Left lung (tissue), 4 donors: ENCODE measurements at regions not wholly inside any gene's neighbourhood (a gene's known extent, or its start where the extent isn't known, plus 50 kb on each side); places are given as distances from the start of the nearest gene placed in this dataset.

Experiments used
- ATAC-seq: fragments of 200-7000 bp; cut with Tn5 transposase; one replicate; pipeline ENCODE4 v1.9.1; 2020; ENCODE audit warnings: moderate library complexity
- DNase-seq, 4 donors: peaks; one replicate each; pipeline ENCODE4 v3.0.0-alpha.2; 2013 to 2020
- H3K27ac ChIP-seq, 2 donors: fragments of 200-600 bp; sonication (generic) in 1 of 2; one replicate each; pipeline versions ENCODE4 v1.5.0 to v1.8.0; 2020 to 2021
- H3K27me3 ChIP-seq, 2 donors: fragments of 200-600 bp; sonication (generic) in 1 of 2; one replicate each; pipeline versions ENCODE4 v1.5.0 to v1.8.0; 2020 to 2021
- H3K36me3 ChIP-seq, 2 donors: fragments of 200-600 bp; sonication (generic) in 1 of 2; one replicate each; pipeline versions ENCODE4 v1.5.0 to v1.8.0; 2020 to 2021
- H3K4me1 ChIP-seq, 2 donors: fragments of 200-600 bp; one replicate each; pipeline ENCODE4 v1.8.0; 2021
- H3K4me3 ChIP-seq, 2 donors: fragments of 200-600 bp; sonication (generic) in 1 of 2; one replicate each; pipeline versions ENCODE4 v1.5.0 to v1.8.0; 2020 to 2021; ENCODE audit warnings: mild to moderate bottlenecking in 1 of 2
- H3K9me3 ChIP-seq, 2 donors: fragments of 200-600 bp; sonication (generic) in 1 of 2; one replicate each; pipeline versions ENCODE4 v1.5.0 to v1.8.0; 2020 to 2021
- intact Hi-C, 2 donors: fragments of 100-400 bp; cut with DNase I; formaldehyde crosslinking; loops; one replicate each; pipeline versions ENCODE4 v1.11.2 to v1.14.2; 2022
- TF ChIP-seq, protein P1 (sequence below), 2 donors: fragments of 200-600 bp; sonication (generic) in 1 of 2; IDR thresholded peaks; one replicate each; pipeline versions ENCODE4 v1.5.0 to v1.8.0; 2021; ENCODE audit warnings: antibody characterized with exemption in 2 of 2
- donor health status: DM: no; HTN: yes; CAD: no.
- donor health status: DM: no; HTN: no; CAD: no.

DNA sequence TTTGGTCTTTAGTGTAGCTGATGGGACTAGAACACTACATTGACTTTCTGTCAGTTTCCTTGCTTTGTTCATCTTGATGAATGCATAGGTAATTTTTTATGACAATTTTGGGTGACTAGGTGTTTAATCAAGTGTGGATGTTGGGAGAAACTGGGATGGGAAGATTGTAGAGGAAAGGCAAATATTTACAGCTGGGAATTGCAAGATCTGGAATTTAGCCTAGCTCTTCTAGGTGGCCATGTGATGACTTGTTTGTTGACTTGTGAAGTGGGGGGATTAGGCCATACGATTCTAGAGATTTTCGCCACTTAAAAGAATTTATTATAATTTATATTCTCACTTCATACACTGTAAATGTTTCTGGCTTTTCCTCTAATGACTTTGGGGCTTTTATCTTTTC lies 480.3 kb upstream of the GOT2 start:
- DNase-seq (no peak), ATAC-seq (no peak)
- no peak overlapping the region for H3K4me3 ChIP-seq
- H3K27ac ChIP-seq = no peak overlapping the region
- peaks cover 0 to 4% of the 10 kb centered on the region in 2 donors for H3K4me1 ChIP-seq
- no peaks in the 10 kb centered on the region for H3K27me3 ChIP-seq
- H3K36me3 ChIP-seq = no peaks in the 10 kb centered on the region
- H3K9me3 ChIP-seq = no peaks in the 10 kb centered on the region
- TF ChIP-seq, protein P1, sequence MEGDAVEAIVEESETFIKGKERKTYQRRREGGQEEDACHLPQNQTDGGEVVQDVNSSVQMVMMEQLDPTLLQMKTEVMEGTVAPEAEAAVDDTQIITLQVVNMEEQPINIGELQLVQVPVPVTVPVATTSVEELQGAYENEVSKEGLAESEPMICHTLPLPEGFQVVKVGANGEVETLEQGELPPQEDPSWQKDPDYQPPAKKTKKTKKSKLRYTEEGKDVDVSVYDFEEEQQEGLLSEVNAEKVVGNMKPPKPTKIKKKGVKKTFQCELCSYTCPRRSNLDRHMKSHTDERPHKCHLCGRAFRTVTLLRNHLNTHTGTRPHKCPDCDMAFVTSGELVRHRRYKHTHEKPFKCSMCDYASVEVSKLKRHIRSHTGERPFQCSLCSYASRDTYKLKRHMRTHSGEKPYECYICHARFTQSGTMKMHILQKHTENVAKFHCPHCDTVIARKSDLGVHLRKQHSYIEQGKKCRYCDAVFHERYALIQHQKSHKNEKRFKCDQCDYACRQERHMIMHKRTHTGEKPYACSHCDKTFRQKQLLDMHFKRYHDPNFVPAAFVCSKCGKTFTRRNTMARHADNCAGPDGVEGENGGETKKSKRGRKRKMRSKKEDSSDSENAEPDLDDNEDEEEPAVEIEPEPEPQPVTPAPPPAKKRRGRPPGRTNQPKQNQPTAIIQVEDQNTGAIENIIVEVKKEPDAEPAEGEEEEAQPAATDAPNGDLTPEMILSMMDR (IDR thresholded peaks at IDR 0.05) = no peak
- intact Hi-C loops = no loop called here

- ATAC-seq (no peak), DNase-seq (no peak)
- intact Hi-C loops = no loop called here
- Histone ChIP-seq H3K27ac (no peak overlapping the region), H3K4me3 (no peak overlapping the region), H3K9me3 (no peaks in the 10 kb centered on the region), H3K4me1 (peaks cover 0 to 4% of the 10 kb centered on the region in 2 donors), H3K36me3 (no peaks in the 10 kb centered on the region), H3K27me3 (no peaks in the 10 kb centered on the region)
- TF ChIP-seq, protein P1 (IDR thresholded peaks at IDR 0.05) = no peak
Measured at GRCh38 chr16:59213952-59214351, 479.8 kb upstream of the GOT2 start.

GRCh38 chr16:59212492-59213024 lies 478.4 kb upstream of the GOT2 start:
- intact Hi-C loops = no loop called here
- no peak overlapping the region for H3K4me3 ChIP-seq
- H3K27me3 ChIP-seq = no peaks in the 10 kb centered on the region
- H3K27ac ChIP-seq = no peak overlapping the region
- TF ChIP-seq, protein P1 (IDR thresholded peaks at IDR 0.05) = no peak
- H3K36me3 ChIP-seq = no peaks in the 10 kb centered on the region
- peaks cover 0 to 4% of the 10 kb centered on the region in 2 donors for H3K4me1 ChIP-seq
- ATAC-seq (no peak), DNase-seq (no peak)
- no peaks in the 10 kb centered on the region for H3K9me3 ChIP-seq

- DNase-seq (no peak), ATAC-seq (peak; percentile 79)
- Histone ChIP-seq H3K36me3 (no peaks in the 10 kb centered on the region), H3K4me1 (peaks cover 0 to 4% of the 10 kb centered on the region in 2 donors), H3K27ac (no peak overlapping the region), H3K27me3 (no peaks in the 10 kb centered on the region), H3K4me3 (no peak overlapping the region), H3K9me3 (no peaks in the 10 kb centered on the region)
- TF ChIP-seq, protein P1 (IDR thresholded peaks at IDR 0.05) = no peak
- intact Hi-C loops = no loop called here
Measured at GRCh38 chr16:59210955-59211541, 476.9 kb upstream of the GOT2 start.

DNA sequence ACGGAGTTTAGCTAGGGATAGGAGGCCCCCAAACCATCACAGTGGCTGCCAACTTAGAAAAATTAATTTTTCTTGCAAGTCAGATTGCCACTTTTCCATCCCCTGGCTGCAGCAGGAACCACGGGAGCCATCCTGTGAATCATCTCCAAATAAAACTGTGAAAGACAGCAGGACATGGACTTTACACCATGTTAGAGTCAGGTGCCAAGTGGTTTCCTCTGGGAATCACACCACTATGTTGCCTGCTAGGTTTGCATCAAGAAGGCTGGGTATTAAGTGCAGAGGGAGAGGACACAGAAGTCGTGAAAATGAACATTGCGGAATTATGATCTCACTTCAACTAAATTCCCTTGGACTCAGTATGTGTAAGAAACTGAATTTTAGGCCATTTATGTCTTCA lies 471.3 kb upstream of the GOT2 start:
- Histone ChIP-seq H3K27me3 (no peaks in the 10 kb centered on the region), H3K4me1 (no peaks in the 10 kb centered on the region), H3K36me3 (no peaks in the 10 kb centered on the region), H3K9me3 (no peaks in the 10 kb centered on the region), H3K4me3 (no peak overlapping the region), H3K27ac (no peak overlapping the region)
- intact Hi-C loops = no loop called here
- TF ChIP-seq, protein P1 (IDR thresholded peaks at IDR 0.05) = no peak
- no peak for ATAC-seq
- no peak for DNase-seq
